Tibial nerve (tissue), 4 donors: ENCODE measurements at regions not wholly inside any gene's neighbourhood (a gene's known extent, or its start where the extent isn't known, plus 50 kb on each side); places are given as distances from the start of the nearest gene placed in this dataset.

Source experiments
- EP300 ChIP-seq, 2 donors: sonication (generic); formaldehyde crosslinking; IDR thresholded peaks; one replicate each; pipeline ENCODE4 v1.6.1; 2017; ENCODE audit warnings: antibody characterized with exemption in 2 of 2, mild to moderate bottlenecking in 1 of 2
- POLR2A ChIP-seq, 2 donors: fragments of 450-650 bp; IDR thresholded peaks; one replicate each; pipeline ENCODE4 v1.6.1; 2017; ENCODE audit warnings: antibody characterized with exemption in 2 of 2, mild to moderate bottlenecking in 2 of 2, moderate library complexity in 2 of 2
- TF ChIP-seq, protein P1 (sequence below), 5 experiments: fragments of 200-600 bp in 3 of 5; fragments of 450-650 bp in 2 of 5; sonication (generic) in 3 of 5; IDR thresholded peaks; one replicate each; pipeline ENCODE4 v1.5.1; 2016 to 2019; ENCODE audit warnings: antibody characterized with exemption in 5 of 5, mild to moderate bottlenecking in 3 of 5, moderate library complexity in 2 of 5

- TF ChIP-seq, protein P1, sequence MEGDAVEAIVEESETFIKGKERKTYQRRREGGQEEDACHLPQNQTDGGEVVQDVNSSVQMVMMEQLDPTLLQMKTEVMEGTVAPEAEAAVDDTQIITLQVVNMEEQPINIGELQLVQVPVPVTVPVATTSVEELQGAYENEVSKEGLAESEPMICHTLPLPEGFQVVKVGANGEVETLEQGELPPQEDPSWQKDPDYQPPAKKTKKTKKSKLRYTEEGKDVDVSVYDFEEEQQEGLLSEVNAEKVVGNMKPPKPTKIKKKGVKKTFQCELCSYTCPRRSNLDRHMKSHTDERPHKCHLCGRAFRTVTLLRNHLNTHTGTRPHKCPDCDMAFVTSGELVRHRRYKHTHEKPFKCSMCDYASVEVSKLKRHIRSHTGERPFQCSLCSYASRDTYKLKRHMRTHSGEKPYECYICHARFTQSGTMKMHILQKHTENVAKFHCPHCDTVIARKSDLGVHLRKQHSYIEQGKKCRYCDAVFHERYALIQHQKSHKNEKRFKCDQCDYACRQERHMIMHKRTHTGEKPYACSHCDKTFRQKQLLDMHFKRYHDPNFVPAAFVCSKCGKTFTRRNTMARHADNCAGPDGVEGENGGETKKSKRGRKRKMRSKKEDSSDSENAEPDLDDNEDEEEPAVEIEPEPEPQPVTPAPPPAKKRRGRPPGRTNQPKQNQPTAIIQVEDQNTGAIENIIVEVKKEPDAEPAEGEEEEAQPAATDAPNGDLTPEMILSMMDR (IDR thresholded peaks at IDR 0.05): no peak
- TF ChIP-seq POLR2A (IDR thresholded peaks at IDR 0.05) (no peak), EP300 (IDR thresholded peaks at IDR 0.05) (no peak)
Observed at GRCh38 chr7:153022475-153023193, 263.1 kb downstream of the ACTR3B start.
